UCSD-AML1 (cell line): ENCODE measurements at regions not wholly inside any gene's neighbourhood (a gene's known extent, or its start where the extent isn't known, plus 50 kb on each side); places are given as distances from the start of the nearest gene placed in this dataset.
A peak's percentile ranks its signal among the peaks of the same experiment; 100 is the strongest.
"Not testable (repeated sequence)": the region's sequence is repeated elsewhere in the genome, so short reads cannot be mapped to it uniquely, and the experiment has no call there.

Experiments used
- DNase-seq: peaks from one replicate; lab custom pipeline; 2025; ENCODE audit not compliant: unreplicated experiment; lab: John Stamatoyannopoulos, UW

DNA sequence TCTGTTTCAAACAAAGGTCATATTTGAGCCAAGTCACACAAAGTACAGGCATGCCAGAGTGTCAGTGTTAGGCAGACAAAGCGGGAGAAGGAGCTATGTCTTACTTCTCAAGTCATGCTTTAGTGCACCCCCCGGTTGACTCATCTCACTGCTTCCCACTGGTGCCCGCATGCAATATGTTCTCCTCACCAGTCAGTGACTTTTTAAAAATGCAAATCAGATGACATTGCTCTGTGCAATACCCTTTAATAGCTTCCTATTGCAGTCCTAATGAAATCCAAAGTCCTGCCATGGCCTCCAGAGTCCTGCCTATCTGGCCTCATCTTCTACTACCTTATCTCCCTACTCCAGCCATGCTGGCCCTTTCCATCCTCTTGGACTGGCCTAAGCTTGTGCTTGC is 429.1 kb downstream of the ACTR3B start:
- no peak for DNase-seq

DNA sequence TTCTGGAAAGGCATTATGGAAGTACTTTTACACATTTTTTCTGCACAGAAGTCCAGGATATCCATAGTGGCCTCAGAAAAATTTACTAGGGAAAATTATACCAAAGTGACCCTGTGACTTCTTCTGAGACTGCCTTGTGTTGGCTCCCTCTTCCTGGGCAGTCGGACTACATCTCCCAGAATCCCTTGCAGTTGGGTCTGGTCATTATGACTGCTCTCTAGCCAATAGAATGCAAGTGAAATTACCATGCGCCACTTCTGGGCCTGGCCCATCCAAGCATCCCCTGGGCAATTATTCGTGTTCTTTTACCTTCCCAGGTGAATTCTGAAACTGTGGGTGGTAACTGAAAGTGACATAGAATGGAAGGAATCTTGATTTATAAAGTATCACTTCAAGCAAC is 430.9 kb downstream of the ACTR3B start:
- no peak for DNase-seq

DNA sequence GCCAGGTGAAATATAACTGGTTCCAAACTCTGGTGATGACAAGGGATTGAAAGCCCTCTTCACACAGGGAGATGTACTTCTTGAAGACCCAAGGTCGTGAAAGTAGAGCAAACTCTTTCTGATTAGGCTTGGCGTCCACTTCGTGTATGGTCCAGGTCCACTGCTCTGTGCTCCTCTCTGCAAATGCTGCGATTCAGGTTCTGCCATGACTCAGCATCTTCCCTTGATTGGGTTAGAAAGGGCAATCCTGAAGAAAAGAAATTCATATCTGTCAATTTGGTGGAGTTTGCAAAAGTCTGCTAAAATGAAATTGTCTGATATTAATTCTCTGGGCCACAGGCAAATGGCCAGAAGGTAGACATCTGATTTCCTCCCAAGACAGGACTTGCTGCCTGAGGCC is 431.4 kb downstream of the ACTR3B start:
- no peak for DNase-seq

DNA sequence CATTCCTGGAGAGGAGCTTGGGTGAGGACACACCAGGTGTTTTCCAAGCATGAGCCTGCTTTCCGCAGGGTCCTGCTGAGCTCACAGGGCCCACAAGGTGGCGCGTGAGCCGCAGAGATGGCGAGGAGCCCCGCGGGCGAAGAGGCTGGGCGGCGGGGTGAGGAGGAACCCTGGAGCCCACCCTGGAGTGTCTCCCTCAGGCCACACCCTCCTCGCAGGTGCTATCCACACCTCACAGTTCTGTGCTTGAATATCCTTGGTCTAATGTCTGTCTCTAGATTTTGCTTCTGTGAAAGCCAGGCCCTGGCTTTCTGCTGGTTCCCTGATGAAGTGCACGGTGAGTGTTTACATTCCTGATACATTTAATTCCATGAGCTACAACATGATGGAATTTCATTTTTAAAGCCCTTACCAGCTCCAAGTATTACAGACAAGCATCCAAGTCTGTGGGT is 433.6 kb downstream of the ACTR3B start:
- peak; percentile 10 for DNase-seq

DNA sequence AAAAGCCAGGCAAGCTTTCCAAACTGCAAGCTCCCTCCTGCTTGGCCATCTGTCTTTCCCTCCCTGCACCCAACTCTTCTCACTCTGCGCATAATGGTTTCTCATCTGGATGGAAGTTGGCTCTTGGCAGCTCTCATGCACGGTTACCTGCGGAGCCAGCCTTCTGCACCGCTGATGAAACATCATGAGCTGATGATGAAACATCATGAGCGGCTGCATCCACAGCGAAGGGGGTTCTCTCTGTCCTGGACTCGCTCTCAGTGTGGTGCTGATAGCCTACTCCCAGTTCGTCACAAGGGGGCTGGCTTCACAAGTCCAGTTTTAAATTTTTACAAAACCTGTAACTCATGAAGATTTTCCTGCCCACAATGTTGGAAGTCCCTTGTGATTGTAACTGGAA is 457.5 kb downstream of the ACTR3B start:
- no peak for DNase-seq

DNA sequence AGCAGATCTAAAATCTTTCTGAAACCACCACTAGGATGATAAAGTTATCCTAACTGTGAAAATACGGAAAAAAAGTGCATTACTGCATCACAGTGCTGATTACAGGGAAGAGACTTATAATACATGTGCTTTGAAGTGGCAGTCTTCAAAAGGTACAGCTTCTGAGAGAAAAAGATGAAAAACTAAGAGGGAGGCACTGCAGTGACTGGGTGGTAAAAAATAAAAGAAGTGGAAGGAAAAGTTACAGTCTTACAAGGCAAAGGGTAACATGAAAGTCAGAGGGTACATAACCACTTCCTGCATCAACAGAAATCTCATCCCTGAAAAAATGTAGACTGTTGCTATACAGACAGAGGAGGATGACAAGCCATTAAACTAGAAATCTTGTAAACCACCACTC is 465.3 kb downstream of the ACTR3B start:
- DNase-seq, result no peak

DNA sequence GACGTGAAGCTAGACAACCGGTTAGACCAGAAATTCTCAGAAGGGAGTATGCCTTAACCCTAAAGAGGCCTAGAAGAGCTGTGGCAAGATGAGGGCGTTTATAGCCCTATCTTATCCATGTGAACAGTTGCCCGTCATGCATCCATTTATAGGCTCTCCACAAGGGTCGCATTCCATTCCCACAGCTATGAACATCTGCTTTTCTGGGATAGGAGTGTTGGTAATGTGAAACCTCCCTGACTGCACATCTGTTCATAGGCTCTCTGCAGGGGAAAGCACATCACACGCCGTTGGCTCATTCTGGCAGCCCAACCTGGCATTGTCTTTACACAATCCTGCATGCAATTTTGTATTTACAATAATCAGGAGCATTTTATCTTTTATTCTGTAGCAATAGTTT is 485.6 kb downstream of the ACTR3B start:
- DNase-seq, result not testable (repeated sequence)

DNA sequence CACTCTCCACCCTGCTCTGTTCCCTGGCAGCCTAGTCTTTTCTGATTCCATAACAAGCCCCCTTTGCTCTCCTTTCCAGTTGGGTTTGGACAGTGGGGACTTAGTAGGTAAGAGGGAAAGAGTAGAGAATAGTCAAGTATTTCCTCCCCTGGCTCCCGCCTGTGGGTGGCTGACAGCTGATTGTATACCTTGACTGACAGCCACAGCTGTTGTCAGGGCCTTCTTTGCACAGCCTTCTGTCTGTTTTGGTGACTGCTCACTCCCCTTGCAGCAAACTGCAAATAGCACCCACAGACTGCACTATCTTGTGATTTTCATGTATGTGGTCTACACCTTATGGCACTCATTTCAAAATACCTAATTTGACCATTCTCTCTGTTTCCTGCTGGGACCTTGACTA is 486.3 kb downstream of the ACTR3B start:
- DNase-seq, result no peak

DNA sequence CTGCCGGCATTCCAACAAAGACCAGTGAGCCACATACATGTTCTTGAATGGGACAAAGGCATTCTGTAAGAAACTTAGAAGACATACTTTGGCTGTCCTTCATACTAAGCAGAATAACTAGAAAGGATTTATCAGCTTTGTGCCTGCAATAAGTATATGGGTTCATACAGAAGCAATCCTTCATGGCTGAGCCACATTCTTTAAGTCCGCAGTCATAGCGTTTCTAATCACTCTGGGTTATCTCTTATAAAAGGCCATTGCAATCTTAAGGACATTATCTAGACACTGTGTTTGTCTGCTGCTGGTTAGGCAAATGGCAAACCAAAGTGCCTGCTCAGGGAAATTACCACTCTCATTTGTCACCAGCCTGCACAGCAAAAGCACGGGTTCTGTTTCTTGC is 488.4 kb downstream of the ACTR3B start:
- DNase-seq, result no peak

DNA sequence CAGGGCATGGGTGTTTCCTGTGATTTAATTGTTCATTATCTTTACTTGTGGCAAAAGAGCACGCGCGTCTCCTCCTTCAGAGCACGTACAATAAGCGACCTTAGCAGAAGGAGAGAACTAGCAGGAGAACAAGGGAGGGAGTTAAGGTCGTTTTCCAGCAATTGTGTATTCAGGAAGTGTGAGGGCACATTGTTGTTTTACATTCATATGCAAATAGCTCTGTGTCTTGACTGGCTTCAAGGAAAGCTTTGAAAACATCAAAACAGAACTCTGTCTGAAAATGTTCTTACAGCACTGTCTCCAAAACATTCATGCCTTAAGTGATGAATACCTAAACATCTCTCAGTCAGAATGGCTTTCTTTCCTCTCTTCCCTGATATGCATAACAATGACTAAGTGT is 499.1 kb downstream of the ACTR3B start:
- DNase-seq, result no peak

DNA sequence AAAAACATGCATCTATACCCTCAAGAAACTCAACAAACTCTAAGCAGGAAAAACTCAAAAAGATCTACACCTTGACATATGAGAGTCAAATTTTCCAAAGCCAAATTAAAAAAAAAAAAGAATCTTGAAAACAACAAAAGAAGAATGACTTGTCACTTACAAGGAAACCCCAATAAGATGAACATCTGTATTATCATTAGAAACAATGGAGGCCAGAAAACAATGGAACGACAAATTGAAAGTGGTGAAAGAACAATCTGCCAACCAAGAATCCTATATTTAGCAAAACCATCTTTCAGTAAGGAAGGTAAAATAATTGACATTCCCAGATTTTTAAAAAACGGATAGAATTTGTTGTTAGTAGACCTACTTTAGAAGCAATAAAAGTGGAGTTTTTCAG is 516.8 kb downstream of the ACTR3B start:
- no peak for DNase-seq

DNA sequence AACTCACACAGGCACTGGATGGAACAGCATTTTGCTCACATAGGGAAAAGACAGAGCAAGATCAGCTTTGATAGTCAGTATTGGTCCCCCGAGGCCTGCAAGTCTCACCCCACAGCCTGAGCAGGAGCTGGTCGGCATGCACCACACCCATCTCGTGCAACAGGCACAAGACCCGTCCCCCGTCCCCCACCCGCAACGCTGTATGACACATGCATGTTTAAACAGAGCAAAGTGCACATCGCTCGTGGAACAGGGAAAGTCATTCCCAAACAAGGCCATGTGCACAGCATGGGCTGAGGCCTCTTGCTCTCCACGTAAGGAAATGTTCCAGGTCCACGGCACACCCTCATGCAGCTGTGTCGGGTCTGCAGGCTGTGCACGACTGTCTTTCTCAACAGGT is 527.2 kb downstream of the ACTR3B start:
- DNase-seq, result no peak

DNA sequence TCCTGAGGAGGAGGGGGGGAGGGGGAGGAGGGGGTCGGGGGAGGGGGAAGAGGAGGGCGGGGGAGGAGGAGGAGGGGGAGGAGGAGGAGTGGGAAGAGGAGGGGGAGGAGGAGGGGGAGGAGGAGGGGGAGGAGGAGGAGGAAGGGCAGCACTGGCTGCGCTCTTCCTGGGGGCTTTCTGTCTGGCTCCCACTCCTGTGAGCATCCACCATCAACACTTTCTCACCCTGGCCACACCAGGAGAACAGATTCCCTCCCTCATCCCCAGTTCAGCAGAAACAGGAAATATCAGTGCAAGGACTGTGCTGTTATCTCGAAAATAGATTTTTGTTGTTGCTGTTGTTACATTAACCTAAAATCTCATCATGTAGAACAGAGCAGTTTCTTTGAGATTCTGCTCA is 530.5 kb downstream of the ACTR3B start:
- no peak for DNase-seq

DNA sequence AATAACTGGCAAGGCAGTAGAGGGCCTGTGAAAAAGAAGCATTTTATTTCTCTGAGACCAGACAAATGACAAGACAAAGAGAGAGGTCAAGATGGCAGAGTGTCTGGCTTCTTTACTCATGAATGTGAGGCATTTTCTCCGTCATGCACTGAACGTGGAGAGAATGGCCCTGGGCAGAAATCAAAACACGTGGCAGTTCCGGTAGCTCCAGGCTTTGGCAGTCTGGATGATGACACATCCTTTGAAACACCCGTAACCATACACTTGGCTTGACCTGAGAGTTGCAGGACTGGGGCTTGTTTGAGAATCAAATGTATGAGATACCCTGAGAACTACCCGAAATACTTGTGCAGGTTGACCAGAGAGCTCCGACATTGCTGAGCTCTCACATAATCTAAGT is 537.6 kb downstream of the ACTR3B start:
- no peak for DNase-seq

DNA sequence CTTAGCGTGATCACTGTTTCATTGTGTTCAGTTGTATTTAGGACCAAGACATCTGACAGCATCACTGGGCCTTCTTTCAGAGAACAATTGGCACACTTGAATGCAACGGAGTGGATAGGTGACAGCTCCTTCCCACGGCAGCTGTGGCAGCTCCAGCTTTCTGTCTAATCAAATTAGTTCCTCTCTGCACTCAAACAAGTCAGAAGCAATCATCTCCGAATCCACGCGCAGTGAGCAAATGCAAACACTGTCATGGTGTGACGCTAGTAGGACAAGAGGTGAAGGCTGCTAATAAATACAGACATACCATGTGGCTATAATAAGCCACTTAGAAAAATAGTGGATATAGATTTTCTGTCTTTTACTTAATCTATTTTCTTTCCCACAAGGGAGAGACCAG is 542.4 kb downstream of the ACTR3B start:
- DNase-seq, result no peak

DNA sequence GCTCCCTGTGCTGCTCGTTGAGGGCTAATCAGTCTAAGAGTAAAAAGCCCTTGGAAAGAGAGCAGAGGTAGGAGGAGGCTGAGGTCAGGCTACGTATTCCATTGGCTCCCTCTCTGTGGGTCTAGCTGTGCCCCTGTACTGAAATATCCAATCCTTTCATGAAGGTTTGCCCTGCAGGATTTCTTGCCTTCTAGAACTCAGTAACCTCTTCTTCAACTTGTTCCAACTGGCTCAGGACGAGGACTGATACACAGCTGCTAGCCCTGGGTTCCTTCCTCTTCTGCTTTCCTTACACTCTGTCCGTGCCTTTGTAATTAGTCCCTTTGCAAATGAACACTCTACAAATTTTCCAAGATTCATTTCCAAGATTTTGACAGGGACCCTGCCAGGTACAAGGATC is 560.5 kb downstream of the ACTR3B start:
- DNase-seq, result no peak

DNA sequence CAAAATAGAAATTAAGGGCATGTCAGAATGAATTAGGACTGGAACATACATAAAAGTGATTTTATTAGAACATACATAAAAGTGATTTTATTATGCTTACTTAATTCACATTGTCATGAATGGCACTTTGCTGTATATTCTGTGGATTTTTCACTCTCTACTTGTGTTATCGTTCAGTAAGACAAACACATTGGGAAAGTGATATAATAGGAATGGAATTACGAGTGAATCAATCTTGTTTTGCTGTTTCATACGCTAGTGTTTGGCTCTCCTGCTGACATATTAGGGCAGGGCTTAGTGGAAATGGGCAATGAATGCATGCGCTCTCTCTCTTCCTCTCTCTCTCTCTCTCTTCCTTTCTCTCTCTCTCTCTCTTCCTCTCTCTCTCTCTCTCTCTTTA is 561.1 kb downstream of the ACTR3B start:
- no peak for DNase-seq

DNA sequence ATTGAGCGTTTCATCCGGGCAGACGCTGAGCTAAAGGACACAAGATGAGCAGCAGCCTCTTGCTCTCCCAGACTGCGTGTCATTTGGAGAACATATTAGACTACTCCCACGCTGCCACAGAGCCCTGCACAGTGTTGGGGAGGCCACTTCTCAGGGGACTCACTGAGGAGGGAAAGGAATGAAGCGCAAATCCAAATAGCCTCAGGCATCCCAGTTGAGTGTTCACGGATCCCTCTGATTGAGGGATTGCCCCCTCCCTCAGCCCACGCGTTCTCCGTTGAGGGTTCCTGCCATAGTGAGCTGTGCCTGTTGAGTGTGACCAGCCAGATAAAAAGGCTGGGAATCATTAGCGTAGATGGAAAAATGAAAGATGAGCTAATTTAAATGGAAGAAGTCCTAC is 563.4 kb downstream of the ACTR3B start:
- no peak for DNase-seq

DNA sequence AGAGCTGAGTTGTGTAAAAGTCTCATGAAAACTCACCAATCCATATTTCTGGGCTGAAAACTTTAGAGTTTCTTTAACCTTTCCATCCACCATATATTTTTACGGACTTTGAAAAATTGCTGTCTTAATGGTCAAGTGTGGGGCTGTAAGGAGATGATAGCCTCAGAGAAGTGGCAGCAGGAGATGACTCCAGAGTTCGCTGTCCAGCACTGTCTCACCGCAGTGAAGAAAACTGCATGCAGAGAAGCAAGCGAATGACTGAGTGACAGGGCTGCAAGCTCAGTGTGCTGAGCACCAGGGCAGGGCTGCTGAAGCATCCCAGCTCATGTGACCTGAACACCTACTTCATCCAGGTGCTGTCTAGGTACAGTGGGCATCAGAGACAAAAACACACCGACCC is 564.5 kb downstream of the ACTR3B start:
- DNase-seq, result no peak

DNA sequence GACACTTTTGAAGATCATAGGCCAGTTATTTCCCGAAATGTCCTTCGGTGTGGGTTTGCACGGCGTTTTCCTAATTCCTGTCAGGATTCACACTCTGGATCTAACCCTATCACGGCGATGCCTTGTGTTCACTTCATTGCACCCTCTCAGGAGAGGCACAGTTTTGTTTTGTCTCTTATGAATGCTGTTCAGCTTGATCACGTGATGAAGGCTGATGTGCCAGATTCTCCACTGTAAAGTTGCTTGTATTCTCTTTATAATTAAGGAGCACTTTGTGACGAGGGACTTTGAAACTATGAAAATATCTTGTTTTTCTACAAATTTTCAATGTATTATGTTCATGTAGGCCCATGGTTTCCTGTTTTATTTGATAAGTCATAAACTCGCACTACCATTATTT is 568.1 kb downstream of the ACTR3B start:
- no peak for DNase-seq

DNA sequence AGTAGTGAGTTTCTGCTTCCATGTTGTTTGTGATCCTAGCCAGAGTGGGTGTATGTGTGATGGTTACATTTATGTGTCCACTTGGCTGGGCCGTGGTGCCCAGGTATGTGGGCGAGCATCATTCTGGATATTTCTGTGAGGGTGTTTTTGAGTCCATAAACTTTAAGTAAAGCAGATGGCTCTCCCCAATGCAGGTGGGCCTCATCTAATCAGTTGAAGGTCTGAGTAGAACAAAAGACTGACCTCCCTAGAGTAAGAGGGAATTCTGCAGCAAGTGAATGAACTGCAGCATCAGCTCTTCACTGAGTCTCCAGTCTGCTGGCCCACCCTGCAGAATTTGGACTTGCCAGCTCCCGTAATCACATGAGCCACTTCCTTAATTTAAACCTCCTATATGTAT is 571.9 kb downstream of the ACTR3B start:
- no peak for DNase-seq

DNA sequence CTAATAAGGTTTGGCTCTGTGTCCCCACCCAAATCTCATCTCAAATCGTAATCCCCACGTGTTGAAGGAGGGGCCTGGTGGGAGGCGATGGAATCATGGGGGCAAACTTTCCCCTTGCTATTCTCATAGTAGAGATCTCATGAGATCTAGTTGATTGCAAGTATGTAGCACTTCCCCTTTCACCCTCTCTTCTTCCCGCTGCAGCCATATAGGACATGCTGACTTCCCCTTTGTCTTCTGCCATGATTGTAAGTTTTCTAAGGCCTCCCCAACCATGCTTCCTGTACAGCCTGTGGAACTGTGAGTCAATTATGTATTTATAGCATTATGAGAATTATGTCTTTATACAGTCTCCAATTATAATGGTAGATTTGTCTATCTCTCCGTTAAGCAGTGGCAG is 594.5 kb downstream of the ACTR3B start:
- no peak for DNase-seq

DNA sequence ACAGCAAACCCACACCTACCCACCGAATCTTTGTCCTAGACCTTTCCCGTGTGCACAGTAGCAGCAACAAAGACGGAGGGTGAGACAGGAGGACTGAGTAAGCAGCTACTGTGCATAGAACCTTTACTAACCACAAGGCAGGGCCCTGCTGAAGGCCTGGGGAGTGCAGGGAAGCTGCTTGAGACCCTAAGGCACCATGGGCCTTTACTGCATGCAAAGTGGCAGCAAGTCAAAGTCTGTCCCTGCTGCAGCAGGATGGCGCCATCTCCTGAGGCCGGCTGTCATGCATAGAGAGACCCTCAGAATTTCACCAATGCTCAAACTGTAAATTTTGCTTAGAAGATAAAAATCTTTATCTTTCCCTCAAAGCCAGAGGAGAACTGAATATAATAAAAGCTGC is 610.5 kb downstream of the ACTR3B start:
- DNase-seq, result no peak

DNA sequence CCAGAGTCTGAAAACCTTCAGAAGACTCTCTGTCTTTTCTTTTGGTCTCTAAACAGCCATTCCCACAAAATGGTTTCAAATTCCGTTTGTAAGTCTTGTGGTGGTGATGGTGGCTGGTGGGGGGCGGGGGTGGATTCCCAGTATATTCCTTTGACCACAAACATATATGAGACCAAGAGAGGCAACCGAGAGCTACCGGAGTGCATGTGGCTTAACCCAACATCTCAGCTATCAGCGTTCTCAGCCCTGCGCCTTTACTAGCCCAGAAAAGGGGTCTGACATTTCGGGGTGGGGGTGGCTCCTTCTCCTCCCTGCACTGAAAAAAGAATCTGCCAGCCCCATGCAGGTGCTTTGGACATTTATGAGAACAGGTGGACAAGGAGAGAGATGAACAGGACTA is 621.1 kb downstream of the ACTR3B start:
- no peak for DNase-seq
